GM23338 (cell line): ENCODE measurements at regions not wholly inside any gene's neighbourhood (a gene's known extent, or its start where the extent isn't known, plus 50 kb on each side); places are given as distances from the start of the nearest gene placed in this dataset.

Source experiments
- ATAC-seq: fragments of 200-7000 bp; cut with Tn5 transposase; 3 replicates; pipeline ENCODE4 v1.9.1; 2020
- DNase-seq: peaks from one replicate; pipeline ENCODE4 v3.0.0-alpha.2; 2015; ENCODE audit warnings: low spot score
- H2AFZ ChIP-seq: fragments of 200-600 bp; sonication (generic); 2 replicates; pipeline ENCODE4 v1.8.0; 2016; ENCODE audit warnings: antibody characterized with exemption, mild to moderate bottlenecking, moderate library complexity
- H3F3A ChIP-seq: fragments of 200-600 bp; sonication (generic); replicated peaks from 2 replicates; pipeline ENCODE4 v1.8.0; 2017; ENCODE audit warnings: antibody characterized with exemption, mixed run types, low read depth
- H3K27ac ChIP-seq: fragments of 200-600 bp; sonication (generic); 2 replicates; pipeline ENCODE4 v1.6.1; 2016; ENCODE audit warnings: low read depth
- H3K27me3 ChIP-seq: fragments of 200-600 bp; sonication (generic); 2 replicates; pipeline ENCODE4 v1.8.0; 2016; ENCODE audit warnings: mild to moderate bottlenecking, mixed run types, moderate library complexity; ENCODE audit not compliant: insufficient read depth
- H3K36me3 ChIP-seq: fragments of 200-600 bp; sonication (generic); 2 replicates; pipeline ENCODE4 v1.8.0; 2016; ENCODE audit warnings: mild to moderate bottlenecking; ENCODE audit not compliant: insufficient read depth
- H3K4me1 ChIP-seq: fragments of 200-600 bp; sonication (generic); 2 replicates; pipeline ENCODE4 v1.8.0; 2016; ENCODE audit warnings: mild to moderate bottlenecking, moderate library complexity; ENCODE audit not compliant: insufficient read depth
- H3K4me2 ChIP-seq: fragments of 200-600 bp; sonication (generic); 2 replicates; pipeline ENCODE4 v1.7.1; 2017; ENCODE audit warnings: mixed run types
- H3K4me3 ChIP-seq: fragments of 200-600 bp; sonication (generic); 2 replicates; pipeline ENCODE4 v1.6.1; 2016; ENCODE audit warnings: mixed run types
- H3K79me2 ChIP-seq: fragments of 200-600 bp; sonication (generic); replicated peaks from 2 replicates; pipeline ENCODE4 v1.8.0; 2017; ENCODE audit warnings: mild to moderate bottlenecking; ENCODE audit not compliant: insufficient read depth
- H3K9me2 ChIP-seq: fragments of 200-600 bp; sonication (generic); 2 replicates; pipeline ENCODE4 v1.8.0; 2017; ENCODE audit not compliant: insufficient read depth
- H4K20me1 ChIP-seq: fragments of 200-600 bp; sonication (generic); replicated peaks from 2 replicates; pipeline ENCODE4 v1.8.0; 2017; ENCODE audit warnings: mild to moderate bottlenecking; ENCODE audit not compliant: insufficient read depth
- H3K27ac Mint-ChIP-seq: 2 replicates; pipeline ENCODE4 v1.8.0; 2020; ENCODE audit warnings: inconsistent platforms, mild to moderate bottlenecking, moderate library complexity, mixed read lengths
- H3K27me3 Mint-ChIP-seq: 3 replicates; pipeline ENCODE4 v1.8.0; 2022; ENCODE audit warnings: low read depth, mild to moderate bottlenecking, moderate library complexity, mixed read lengths, inconsistent platforms; ENCODE audit not compliant: insufficient read depth, poor library complexity
- H3K36me3 Mint-ChIP-seq: 3 replicates; pipeline ENCODE4 v1.8.0; 2021; ENCODE audit warnings: low read depth, mild to moderate bottlenecking, inconsistent platforms, moderate library complexity, mixed read lengths
- H3K4me1 Mint-ChIP-seq: 3 replicates; pipeline ENCODE4 v1.8.0; 2020; ENCODE audit warnings: mild to moderate bottlenecking, inconsistent platforms, mixed read lengths
- H3K4me3 Mint-ChIP-seq: 3 replicates; pipeline ENCODE4 v1.8.0; 2021; ENCODE audit warnings: moderate library complexity, mild to moderate bottlenecking, inconsistent platforms, mixed read lengths
- H3K9me3 Mint-ChIP-seq: 3 replicates; pipeline ENCODE4 v1.8.0; 2020; ENCODE audit warnings: moderate library complexity, mild to moderate bottlenecking, inconsistent platforms, mixed read lengths
- CREB1 ChIP-seq: fragments of 250-450 bp; sonication (Bioruptor Pico); IDR thresholded peaks from 2 replicates; pipeline ENCODE4 v1.5.0; 2020; ENCODE audit warnings: low read depth, mild to moderate bottlenecking, moderate library complexity
- EZH2 ChIP-seq: fragments of 200-600 bp; sonication (generic); IDR thresholded peaks from one replicate; pipeline ENCODE4 v1.8.0; 2017; ENCODE audit warnings: antibody characterized with exemption, mild to moderate bottlenecking, low read depth; ENCODE audit not compliant: unreplicated experiment
- JUNB ChIP-seq: IDR thresholded peaks from one replicate; pipeline ENCODE4 v1.6.1; 2016; ENCODE audit warnings: antibody characterized with exemption; ENCODE audit not compliant: unreplicated experiment
- POLR2AphosphoS5 ChIP-seq: IDR thresholded peaks from 2 replicates; pipeline ENCODE4 v1.6.1; 2016; ENCODE audit warnings: antibody characterized with exemption, low read depth
- REST ChIP-seq: IDR thresholded peaks from one replicate; pipeline ENCODE4 v1.6.1; 2018; ENCODE audit warnings: antibody characterized with exemption; ENCODE audit not compliant: unreplicated experiment
- STAT1 ChIP-seq: IDR thresholded peaks from one replicate; pipeline ENCODE4 v1.6.1; 2016; ENCODE audit warnings: antibody characterized with exemption; ENCODE audit not compliant: unreplicated experiment
- ZNF114 ChIP-seq: fragments of 250-450 bp; sonication (Bioruptor Pico); IDR thresholded peaks from 2 replicates; pipeline ENCODE4 v1.5.0; 2020; ENCODE audit warnings: mild to moderate bottlenecking, moderate library complexity
- ZNF331 ChIP-seq: fragments of 250-450 bp; sonication (Bioruptor Pico); IDR thresholded peaks from 2 replicates; pipeline ENCODE4 v1.5.0; 2020; ENCODE audit warnings: low read depth, mild to moderate bottlenecking, moderate library complexity
- ZNF462 ChIP-seq: fragments of 250-450 bp; sonication (Bioruptor Pico); IDR thresholded peaks from 2 replicates; pipeline ENCODE4 v1.5.0; 2020; ENCODE audit warnings: mild to moderate bottlenecking, moderate library complexity
- TF ChIP-seq, protein P1 (sequence below): IDR thresholded peaks from 2 replicates; pipeline ENCODE4 v1.6.1; 2016; ENCODE audit warnings: antibody characterized with exemption

DNA sequence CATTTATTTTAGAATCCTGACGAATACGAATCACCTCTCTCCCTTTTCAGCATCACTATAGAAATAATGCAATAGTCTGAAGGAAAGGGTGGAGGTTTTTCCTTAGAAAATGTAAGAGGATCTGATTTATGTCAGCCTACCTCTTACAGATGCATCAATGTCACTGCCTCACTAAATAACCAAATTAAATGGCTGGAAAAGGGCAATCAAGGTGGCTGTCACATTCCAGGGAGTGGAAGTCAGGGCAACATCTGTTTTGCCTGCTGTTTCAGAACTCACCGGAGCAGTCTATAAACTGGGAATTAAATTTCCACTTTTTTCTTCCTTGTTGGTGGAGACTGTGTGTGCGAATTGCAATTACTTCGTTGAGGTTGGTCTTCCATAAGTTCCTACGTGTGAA lies 299.3 kb upstream of the PDZRN3 start:
- Mint-ChIP-seq H3K4me1 (peaks cover 11% of the 10 kb centered on the region), H3K4me3 (no peak overlapping the region), H3K27me3 (peaks cover 6% of the 10 kb centered on the region), H3K27ac (no peak overlapping the region), H3K9me3 (no peaks in the 10 kb centered on the region), H3K36me3 (no peaks in the 10 kb centered on the region; the same call in 2 of the 3 replicates)
- H3K4me1 ChIP-seq, result peaks cover 15% of the 10 kb centered on the region
- H3K36me3 ChIP-seq, result no peaks in the 10 kb centered on the region
- H3K27ac ChIP-seq, result no peak overlapping the region
- H3K27me3 ChIP-seq, result no peaks in the 10 kb centered on the region
- no peak overlapping the region for H3K4me3 ChIP-seq
- no peak for TF ChIP-seq ZNF114 (CRISPR knock-in tag)
- TF ChIP-seq ZNF462 (CRISPR knock-in tag), result no peak
- no peak for TF ChIP-seq ZNF331 (CRISPR knock-in tag)
- TF ChIP-seq, protein P1, sequence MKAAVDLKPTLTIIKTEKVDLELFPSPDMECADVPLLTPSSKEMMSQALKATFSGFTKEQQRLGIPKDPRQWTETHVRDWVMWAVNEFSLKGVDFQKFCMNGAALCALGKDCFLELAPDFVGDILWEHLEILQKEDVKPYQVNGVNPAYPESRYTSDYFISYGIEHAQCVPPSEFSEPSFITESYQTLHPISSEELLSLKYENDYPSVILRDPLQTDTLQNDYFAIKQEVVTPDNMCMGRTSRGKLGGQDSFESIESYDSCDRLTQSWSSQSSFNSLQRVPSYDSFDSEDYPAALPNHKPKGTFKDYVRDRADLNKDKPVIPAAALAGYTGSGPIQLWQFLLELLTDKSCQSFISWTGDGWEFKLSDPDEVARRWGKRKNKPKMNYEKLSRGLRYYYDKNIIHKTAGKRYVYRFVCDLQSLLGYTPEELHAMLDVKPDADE, result no peak
- TF ChIP-seq CREB1 (CRISPR knock-in tag), result no peak
- no peak for TF ChIP-seq REST
- no peak for TF ChIP-seq POLR2AphosphoS5
- no peak for TF ChIP-seq EZH2
- no peak for TF ChIP-seq JUNB
- TF ChIP-seq STAT1, result no peak
- ATAC-seq (no peak), DNase-seq (no peak)
- H3K79me2 ChIP-seq, result no peaks in the 10 kb centered on the region
- H2AFZ ChIP-seq, result no peak overlapping the region
- no peaks in the 10 kb centered on the region for H3F3A ChIP-seq
- H4K20me1 ChIP-seq, result no peaks in the 10 kb centered on the region
- H3K9me2 ChIP-seq, result no peaks in the 10 kb centered on the region
- no peak overlapping the region for H3K4me2 ChIP-seq
